ENCODE measurements at regions not wholly inside any gene's neighbourhood (a gene's known extent, or its start where the extent isn't known, plus 50 kb on each side); places are given as distances from the start of the nearest gene placed in this dataset.

GRCh38 chr2:758073-758820, 81.0 kb upstream of the TMEM18 start:
- no peaks in the 10 kb centered on the region for H3K27me3 ChIP-seq
- H3K4me1 ChIP-seq, result no peaks in the 10 kb centered on the region
- 78 to 86% methylated on average over 12 to 13 of the region's 13 CpGs for WGBS, 2 donors
- H3K36me3 ChIP-seq, result no peaks in the 10 kb centered on the region
- DNase-seq, result no peak
- no peak for TF ChIP-seq CTCF (IDR thresholded peaks at IDR 0.05)
- TF ChIP-seq EP300 (IDR thresholded peaks at IDR 0.05), result no peak
- TF ChIP-seq POLR2AphosphoS5 (IDR thresholded peaks at IDR 0.05), result no peak
- no peak for TF ChIP-seq POLR2A (IDR thresholded peaks at IDR 0.05)
- H3K4me3 ChIP-seq, result no peak overlapping the region
- intact Hi-C loops (cut with DNase I), result no loop called here
- no peaks in the 10 kb centered on the region for H3K9me3 ChIP-seq
- no peak overlapping the region for H3K27ac ChIP-seq

- H3K27me3 ChIP-seq, result no peaks in the 10 kb centered on the region
- no peak overlapping the region for H3K27ac ChIP-seq
- intact Hi-C loops (cut with DNase I), result no loop called here
- TF ChIP-seq POLR2AphosphoS5 (IDR thresholded peaks at IDR 0.05) (no peak), EP300 (IDR thresholded peaks at IDR 0.05) (no peak), POLR2A (IDR thresholded peaks at IDR 0.05) (no peak), CTCF (IDR thresholded peaks at IDR 0.05) (no peak)
- 93 to 94% methylated on average over 7 of the region's 7 CpGs for WGBS, 2 donors
- no peaks in the 10 kb centered on the region for H3K36me3 ChIP-seq
- no peaks in the 10 kb centered on the region for H3K9me3 ChIP-seq
- DNase-seq, result no peak
- no peaks in the 10 kb centered on the region for H3K4me1 ChIP-seq
- H3K4me3 ChIP-seq, result no peak overlapping the region
Measured at GRCh38 chr2:753123-753522, 75.9 kb upstream of the TMEM18 start.

GRCh38 chr2:751474-751873, 74.3 kb upstream of the TMEM18 start:
- 69 to 74% methylated on average over 10 of the region's 10 CpGs for whole genome bisulfite sequencing, 2 donors
- intact Hi-C loops (cut with DNase I), result no loop called here
- Histone ChIP-seq H3K27me3 (no peaks in the 10 kb centered on the region), H3K27ac (no peak overlapping the region), H3K9me3 (no peaks in the 10 kb centered on the region), H3K4me3 (no peak overlapping the region), H3K36me3 (no peaks in the 10 kb centered on the region), H3K4me1 (no peaks in the 10 kb centered on the region)
- TF ChIP-seq EP300 (IDR thresholded peaks at IDR 0.05) (no peak), POLR2A (IDR thresholded peaks at IDR 0.05) (no peak), CTCF (IDR thresholded peaks at IDR 0.05) (no peak), POLR2AphosphoS5 (IDR thresholded peaks at IDR 0.05) (no peak)
- no peak for DNase-seq

GRCh38 chr2:750628-751027, 73.4 kb upstream of the TMEM18 start:
- no peak for DNase-seq

More at GRCh38 chr2:750628-751027, 73.4 kb upstream of the TMEM18 start:
- Histone ChIP-seq H3K9me3 (no peaks in the 10 kb centered on the region), H3K36me3 (no peaks in the 10 kb centered on the region), H3K27ac (no peak overlapping the region), H3K4me1 (no peaks in the 10 kb centered on the region), H3K4me3 (no peak overlapping the region), H3K27me3 (no peaks in the 10 kb centered on the region)
- 84 to 91% methylated on average over 5 of the region's 5 CpGs for WGBS, 2 donors
- intact Hi-C loops (cut with DNase I), result no loop called here
- no peak for TF ChIP-seq CTCF (IDR thresholded peaks at IDR 0.05)
